HepG2 (cell line): ENCODE measurements at regions not wholly inside any gene's neighbourhood (a gene's known extent, or its start where the extent isn't known, plus 50 kb on each side); places are given as distances from the start of the nearest gene placed in this dataset.

Source experiments
- IRX3 ChIP-seq: sonication (generic); formaldehyde crosslinking; IDR thresholded peaks from 2 replicates; pipeline ENCODE4 v1.8.1; 2023; ENCODE audit warnings: mild to moderate bottlenecking, low read depth, missing genetic modification reagents, borderline replicate concordance
- NAIF1 ChIP-seq: sonication (generic); formaldehyde crosslinking; IDR thresholded peaks from 2 replicates; pipeline ENCODE4 v1.5.0; 2020; ENCODE audit warnings: mild to moderate bottlenecking, missing genetic modification reagents, borderline replicate concordance
- SIN3B ChIP-seq: fragments of 150-350 bp; IDR thresholded peaks from 2 replicates; pipeline ENCODE4 v1.6.1; 2014; ENCODE audit warnings: low read length
- SSRP1 ChIP-seq: IDR thresholded peaks from 2 replicates; pipeline ENCODE4 v1.6.1; 2016; ENCODE audit warnings: control low read depth

DNA sequence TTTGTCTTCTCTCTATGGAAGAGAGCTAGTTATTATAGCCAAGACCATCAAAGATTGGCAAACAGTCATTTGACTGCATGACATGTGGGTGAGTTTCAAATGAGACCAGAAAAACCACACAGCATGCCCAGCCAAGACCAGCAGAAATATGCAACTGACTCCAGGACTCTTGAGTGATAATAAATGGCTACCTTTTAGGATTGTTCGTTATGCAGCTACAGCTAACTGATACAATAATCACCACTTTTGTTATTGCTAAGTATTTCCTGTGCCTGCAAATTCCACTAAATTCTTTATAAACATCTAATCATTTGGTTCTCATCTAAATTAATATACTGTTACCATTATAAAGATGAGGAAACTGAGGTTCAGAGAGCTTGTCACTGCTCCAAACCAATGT lies 528.4 kb upstream of the TBX3 start:
- TF ChIP-seq SIN3B, result no peak
- no peak for TF ChIP-seq NAIF1 (CRISPR knock-in tag)
- TF ChIP-seq SSRP1 (CRISPR knock-in tag), result no peak
- no peak for TF ChIP-seq IRX3 (CRISPR knock-in tag)
